Activated CD8-positive, alpha-beta T cell treated with anti-CD3 and anti-CD28 coated beads for 36 hours (primary cell): ENCODE measurements at regions not wholly inside any gene's neighbourhood (a gene's known extent, or its start where the extent isn't known, plus 50 kb on each side); places are given as distances from the start of the nearest gene placed in this dataset.

Experiments
- ATAC-seq: fragments of 200-7000 bp; cut with Tn5 transposase; one replicate; pipeline ENCODE4 v1.10.0; 2021; ENCODE audit warnings: mild to moderate bottlenecking, moderate library complexity
- CTCF ChIA-PET: fragments of 350-600 bp; sonication (Branson Sonifier 250); formaldehyde crosslinking; loops from one replicate; lab custom pipeline; 2021; ENCODE audit warnings: antibody characterized with exemption; lab: Charles Lee
- POLR2A ChIA-PET: fragments of 350-600 bp; sonication (Branson Sonifier 250); formaldehyde crosslinking; loops from one replicate; lab custom pipeline; 2021; ENCODE audit warnings: antibody characterized with exemption; lab: Charles Lee
- DNase-seq: peaks from one replicate; pipeline ENCODE4 v3.0.0-alpha.2; 2020
- H3K27ac Mint-ChIP-seq: one replicate; pipeline ENCODE4 v1.8.0; 2021; ENCODE audit warnings: mild to moderate bottlenecking, mixed read lengths
- H3K27me3 Mint-ChIP-seq: one replicate; pipeline ENCODE4 v1.8.0; 2021; ENCODE audit warnings: mixed read lengths
- H3K36me3 Mint-ChIP-seq: one replicate; pipeline ENCODE4 v1.8.0; 2021; ENCODE audit warnings: low read depth, mixed read lengths
- H3K4me1 Mint-ChIP-seq: one replicate; pipeline ENCODE4 v1.8.0; 2021; ENCODE audit warnings: low read depth, mixed read lengths
- H3K4me3 Mint-ChIP-seq: one replicate; pipeline ENCODE4 v1.8.0; 2021; ENCODE audit warnings: mild to moderate bottlenecking, moderate library complexity, mixed read lengths
- H3K9me3 Mint-ChIP-seq: one replicate; pipeline ENCODE4 v1.8.0; 2021; ENCODE audit warnings: mixed read lengths
- CTCF ChIP-seq: fragments of 200-600 bp; IDR thresholded peaks from one replicate; pipeline ENCODE4 v1.8.0; 2022; ENCODE audit warnings: antibody characterized with exemption, mild to moderate bottlenecking
- intact Hi-C: fragments of 100-400 bp; cut with micrococcal nuclease; formaldehyde crosslinking; loops from one replicate; pipeline ENCODE4 v1.10.0; 2022

- intact Hi-C loops = no loop called here
- Mint-ChIP-seq H3K4me3 (no peak overlapping the region), H3K9me3 (no peaks in the 10 kb centered on the region), H3K27me3 (no peaks in the 10 kb centered on the region), H3K27ac (no peak overlapping the region), H3K4me1 (no peaks in the 10 kb centered on the region), H3K36me3 (no peaks in the 10 kb centered on the region)
- ATAC-seq (no peak), DNase-seq (no peak)
- TF ChIP-seq CTCF = no peak
- POLR2A ChIA-PET = no interaction called here
- CTCF ChIA-PET = no interaction called here
Measured at GRCh38 chr22:48734961-48735360, 1092.7 kb downstream of the BRD1 start.

- CTCF ChIA-PET = no interaction called here
Measured at GRCh38 chr22:48734359-48734758, 1093.3 kb downstream of the BRD1 start.

GRCh38 chr22:48729499-48730171, 1098.0 kb downstream of the BRD1 start:
- no peaks in the 10 kb centered on the region for H3K4me1 Mint-ChIP-seq
- no peaks in the 10 kb centered on the region for H3K27me3 Mint-ChIP-seq
- intact Hi-C loops = no loop called here
- H3K27ac Mint-ChIP-seq = no peak overlapping the region
- ChIA-PET POLR2A (no interaction called here), CTCF (no interaction called here)
- no peak for ATAC-seq
- TF ChIP-seq CTCF = no peak
- no peaks in the 10 kb centered on the region for H3K36me3 Mint-ChIP-seq
- peaks cover 2% of the 10 kb centered on the region for H3K9me3 Mint-ChIP-seq
- H3K4me3 Mint-ChIP-seq = no peak overlapping the region
- no peak for DNase-seq

More at GRCh38 chr22:48734359-48734758, 1093.3 kb downstream of the BRD1 start:
- H3K9me3 Mint-ChIP-seq = no peaks in the 10 kb centered on the region
- POLR2A ChIA-PET = no interaction called here
- no peak for ATAC-seq
- H3K27ac Mint-ChIP-seq = no peak overlapping the region
- intact Hi-C loops = no loop called here
- no peak for DNase-seq
- H3K36me3 Mint-ChIP-seq = no peaks in the 10 kb centered on the region
- TF ChIP-seq CTCF = no peak
- H3K4me3 Mint-ChIP-seq = no peak overlapping the region
- H3K4me1 Mint-ChIP-seq = no peaks in the 10 kb centered on the region
- no peaks in the 10 kb centered on the region for H3K27me3 Mint-ChIP-seq

GRCh38 chr22:48727454-48728058, 1100.1 kb downstream of the BRD1 start:
- ChIA-PET POLR2A (no interaction called here), CTCF (no interaction called here)
- DNase-seq (no peak), ATAC-seq (no peak)
- intact Hi-C loops = no loop called here
- no peak overlapping the region for H3K4me3 Mint-ChIP-seq
- TF ChIP-seq CTCF = no peak
- no peak overlapping the region for H3K27ac Mint-ChIP-seq
- H3K36me3 Mint-ChIP-seq = no peaks in the 10 kb centered on the region
- H3K27me3 Mint-ChIP-seq = peaks cover 3% of the 10 kb centered on the region
- H3K9me3 Mint-ChIP-seq = peaks cover 2% of the 10 kb centered on the region
- H3K4me1 Mint-ChIP-seq = no peaks in the 10 kb centered on the region

- Mint-ChIP-seq H3K36me3 (no peaks in the 10 kb centered on the region), H3K27me3 (peaks cover 3% of the 10 kb centered on the region), H3K9me3 (peaks cover 2% of the 10 kb centered on the region), H3K4me3 (no peak overlapping the region), H3K4me1 (no peaks in the 10 kb centered on the region), H3K27ac (no peak overlapping the region)
- ATAC-seq (no peak), DNase-seq (no peak)
- intact Hi-C loops = no loop called here
- ChIA-PET POLR2A (no interaction called here), CTCF (no interaction called here)
- TF ChIP-seq CTCF = no peak
Measured at GRCh38 chr22:48724899-48725298, 1102.8 kb downstream of the BRD1 start.
